ENCODE measurements at regions not wholly inside any gene's neighbourhood (a gene's known extent, or its start where the extent isn't known, plus 50 kb on each side); places are given as distances from the start of the nearest gene placed in this dataset.

DNA sequence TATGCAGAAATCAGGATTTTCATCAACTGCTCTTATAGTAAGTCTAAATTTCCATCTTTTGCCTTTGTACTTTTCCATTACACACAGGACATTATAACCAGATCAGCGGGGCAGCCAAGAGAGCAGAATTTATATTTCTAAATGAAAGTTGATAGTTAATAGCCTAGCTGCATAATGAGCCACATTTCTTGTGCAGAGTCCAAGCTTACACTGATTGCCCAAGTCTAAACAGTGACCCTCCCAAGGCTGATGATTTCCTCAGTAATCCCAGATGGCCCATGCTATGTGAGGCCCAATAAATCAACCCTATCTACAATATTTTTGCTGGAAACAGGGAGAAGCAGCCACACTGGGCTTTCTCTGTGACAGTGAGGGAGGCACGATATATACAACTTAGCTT, 475.8 kb upstream of the KCNMB2 start:
- TF ChIP-seq MYC (IDR thresholded peaks at IDR 0.05; ENCODE audit: low read depth, low read length) (no peak), POLR2A (IDR thresholded peaks at IDR 0.05; ENCODE audit: low read depth, low read length) (no peak), CTCF (IDR thresholded peaks at IDR 0.05; ENCODE audit: extremely low read depth in 1 of 2, insufficient read depth in 1 of 2, low read depth in 1 of 2, low read length in 2 of 2) (no peak), POLR2AphosphoS5 (IDR thresholded peaks at IDR 0.05; ENCODE audit: insufficient read depth, low read depth, low read length) (no peak), EZH2 (IDR thresholded peaks at IDR 0.05; ENCODE audit: borderline replicate concordance, low read depth, low read length, severe bottlenecking) (no peak)
